GM19463 (cell line): ENCODE measurements at regions not wholly inside any gene's neighbourhood (a gene's known extent, or its start where the extent isn't known, plus 50 kb on each side); places are given as distances from the start of the nearest gene placed in this dataset.

ENCODE experiments used
- ATAC-seq: cut with Tn5 transposase; IDR thresholded peaks from one replicate; pipeline ENCODE4 v1.9.1; 2021; ENCODE audit warnings: mild to moderate bottlenecking, moderate library complexity; ENCODE audit not compliant: unreplicated experiment

GRCh38 chr3:42037318-42037945 lies 53.7 kb upstream of the TRAK1 start:
- ATAC-seq, result no peak

GRCh38 chr3:42036483-42036823 lies 54.7 kb upstream of the TRAK1 start:
- no peak for ATAC-seq

- no peak for ATAC-seq
Observed at GRCh38 chr3:42035816-42036482, 55.2 kb upstream of the TRAK1 start.

GRCh38 chr3:42035007-42035406 lies 56.1 kb upstream of the TRAK1 start:
- ATAC-seq, result no peak

GRCh38 chr3:42033741-42034140 lies 57.4 kb upstream of the TRAK1 start:
- no peak for ATAC-seq

GRCh38 chr3:42032693-42033349 lies 58.3 kb upstream of the TRAK1 start:
- no peak for ATAC-seq

GRCh38 chr3:42031808-42032480 lies 59.2 kb upstream of the TRAK1 start:
- ATAC-seq, result no peak

- no peak for ATAC-seq
Observed at GRCh38 chr3:42028474-42028873, 62.7 kb upstream of the TRAK1 start.

GRCh38 chr3:42027571-42027970 lies 63.6 kb upstream of the TRAK1 start:
- ATAC-seq, result no peak

GRCh38 chr3:42025370-42026138 lies 63.7 kb upstream of the ULK4 start:
- ATAC-seq, result peak; percentile 72

- ATAC-seq, result no peak
Observed at GRCh38 chr3:42024591-42025351, 62.9 kb upstream of the ULK4 start.

GRCh38 chr3:42023380-42023779 lies 61.5 kb upstream of the ULK4 start:
- ATAC-seq, result no peak

GRCh38 chr3:42022355-42022754 lies 60.5 kb upstream of the ULK4 start:
- no peak for ATAC-seq

- no peak for ATAC-seq
Observed at GRCh38 chr3:42020684-42021307, 58.9 kb upstream of the ULK4 start.

GRCh38 chr3:42019953-42020260 lies 58.0 kb upstream of the ULK4 start:
- ATAC-seq, result no peak

- no peak for ATAC-seq
Observed at GRCh38 chr3:42019144-42019952, 57.4 kb upstream of the ULK4 start.

GRCh38 chr3:42014921-42015533 lies 53.1 kb upstream of the ULK4 start:
- ATAC-seq, result no peak

- no peak for ATAC-seq
Observed at GRCh38 chr3:42014458-42014920, 52.6 kb upstream of the ULK4 start.
